Liver (tissue), 7 donors: ENCODE measurements at regions not wholly inside any gene's neighbourhood (a gene's known extent, or its start where the extent isn't known, plus 50 kb on each side); places are given as distances from the start of the nearest gene placed in this dataset.

Source experiments
- DNase-seq: peaks from one replicate; pipeline ENCODE4 v3.0.0-alpha.2; 2017; ENCODE audit warnings: low spot score
- H3K27ac ChIP-seq, 2 donors: one replicate each; pipeline ENCODE4 v1.7.0; 2013; ENCODE audit warnings: inconsistent platforms in 2 of 2, low read length in 2 of 2, control low read depth in 1 of 2, low read depth in 1 of 2, mild to moderate bottlenecking in 1 of 2
- H3K27me3 ChIP-seq, 4 donors: one replicate each; pipeline versions ENCODE4 v1.6.1 to v1.7.0; 2013; ENCODE audit warnings: low read length in 3 of 4, inconsistent platforms in 1 of 4, mild to moderate bottlenecking in 1 of 4, moderate library complexity in 1 of 4; ENCODE audit not compliant: control insufficient read depth in 4 of 4, insufficient read depth in 4 of 4
- H3K36me3 ChIP-seq, 4 donors: one replicate each; pipeline versions ENCODE4 v1.6.1 to v1.7.0; 2013; ENCODE audit warnings: low read length in 3 of 4, mild to moderate bottlenecking in 3 of 4, low read depth in 1 of 4, moderate library complexity in 1 of 4; ENCODE audit not compliant: control insufficient read depth in 4 of 4, insufficient read depth in 3 of 4
- H3K4me1 ChIP-seq, 4 donors: one replicate each; pipeline versions ENCODE4 v1.6.1 to v1.7.0; 2013; ENCODE audit warnings: low read length in 3 of 4, mild to moderate bottlenecking in 3 of 4, moderate library complexity in 1 of 4; ENCODE audit not compliant: control insufficient read depth in 4 of 4, insufficient read depth in 4 of 4
- H3K4me3 ChIP-seq, 3 donors: one replicate each; pipeline versions ENCODE4 v1.6.1 to v1.7.0; 2013; ENCODE audit warnings: low read length in 3 of 3, control low read depth in 1 of 3, low read depth in 1 of 3, mild to moderate bottlenecking in 1 of 3
- H3K9ac ChIP-seq, 2 donors: one replicate each; pipeline ENCODE4 v1.7.0; 2013; ENCODE audit warnings: low read length in 2 of 2, mild to moderate bottlenecking in 2 of 2, moderate library complexity in 2 of 2, control low read depth in 1 of 2, low read depth in 1 of 2
- H3K9me3 ChIP-seq, 4 donors: one replicate each; pipeline versions ENCODE4 v1.6.1 to v1.7.0; 2013; ENCODE audit warnings: low read length in 3 of 4; ENCODE audit not compliant: control insufficient read depth in 4 of 4
- ATF3 ChIP-seq: IDR thresholded peaks from 2 replicates; pipeline ENCODE4 v1.6.1; 2016; ENCODE audit warnings: antibody characterized with exemption
- CTCF ChIP-seq: fragments of 150-350 bp; IDR thresholded peaks from 2 replicates; pipeline ENCODE4 v1.5.1; 2017; ENCODE audit warnings: improper control_type of control experiment, low read depth, low read length; ENCODE audit not compliant: missing input control
- EGR1 ChIP-seq, 2 donors: IDR thresholded peaks; 2 replicates each; pipeline ENCODE4 v1.6.1; 2016 to 2018; ENCODE audit warnings: antibody characterized with exemption in 2 of 2, low read depth in 2 of 2
- FOXA1 ChIP-seq: IDR thresholded peaks from 2 replicates; pipeline ENCODE4 v1.6.1; 2016; ENCODE audit warnings: antibody characterized with exemption
- GABPA ChIP-seq, 2 donors: IDR thresholded peaks in 1 of 2; conservative IDR thresholded peaks in 1 of 2; 2 replicates each; pipeline ENCODE4 v1.6.1; 2016; ENCODE audit warnings: antibody characterized with exemption in 2 of 2, mild to moderate bottlenecking in 1 of 2, moderate library complexity in 1 of 2
- HNF4A ChIP-seq, 2 donors: conservative IDR thresholded peaks; 2 replicates each; pipeline ENCODE4 v1.6.1; 2016; ENCODE audit warnings: antibody characterized with exemption in 2 of 2, mild to moderate bottlenecking in 2 of 2
- HNF4G ChIP-seq: IDR thresholded peaks from 2 replicates; pipeline ENCODE4 v1.6.1; 2016; ENCODE audit warnings: antibody characterized with exemption
- JUND ChIP-seq, 2 donors: IDR thresholded peaks; 2 replicates each; pipeline ENCODE4 v1.6.1; 2016; ENCODE audit warnings: antibody characterized with exemption in 2 of 2
- MAX ChIP-seq: IDR thresholded peaks from 2 replicates; pipeline ENCODE4 v1.6.1; 2016; ENCODE audit warnings: antibody characterized with exemption
- NR2F2 ChIP-seq: IDR thresholded peaks from 2 replicates; pipeline ENCODE4 v1.6.1; 2016; ENCODE audit warnings: antibody characterized with exemption
- RAD21 ChIP-seq, 2 donors: IDR thresholded peaks; 2 replicates each; pipeline ENCODE4 v1.6.1; 2016; ENCODE audit warnings: antibody characterized with exemption in 2 of 2, mild to moderate bottlenecking in 2 of 2
- REST ChIP-seq: IDR thresholded peaks from 2 replicates; pipeline ENCODE4 v1.6.1; 2016; ENCODE audit warnings: antibody characterized with exemption, mild to moderate bottlenecking
- RXRA ChIP-seq, 2 donors: IDR thresholded peaks; 2 replicates each; pipeline ENCODE4 v1.6.1; 2017 to 2018; ENCODE audit warnings: antibody characterized with exemption in 2 of 2, mild to moderate bottlenecking in 1 of 2
- SP1 ChIP-seq: IDR thresholded peaks from 2 replicates; pipeline ENCODE4 v1.6.1; 2018; ENCODE audit warnings: antibody characterized with exemption, mild to moderate bottlenecking
- TAF1 ChIP-seq: conservative IDR thresholded peaks from 2 replicates; pipeline ENCODE4 v1.6.1; 2016; ENCODE audit warnings: antibody characterized with exemption, mild to moderate bottlenecking
- YY1 ChIP-seq: IDR thresholded peaks from 2 replicates; pipeline ENCODE4 v1.6.1; 2016; ENCODE audit warnings: antibody characterized with exemption, mild to moderate bottlenecking
- ZBTB33 ChIP-seq: IDR thresholded peaks from 2 replicates; pipeline ENCODE4 v1.6.1; 2016; ENCODE audit warnings: antibody characterized with exemption
- donor health status: healthy.
- donor health status: healthy.
- donor health status: healthy.
- donor health status: healthy.

- Histone ChIP-seq H3K4me1 (no peaks in the 10 kb centered on the region), H3K27me3 (no peaks in the 10 kb centered on the region), H3K9me3 (no peaks in the 10 kb centered on the region), H3K27ac (no peak overlapping the region), H3K36me3 (no peaks in the 10 kb centered on the region), H3K4me3 (no peak overlapping the region), H3K9ac (no peak overlapping the region)
- DNase-seq = no peak
- TF ChIP-seq FOXA1 (no peak), HNF4A (conservative IDR thresholded peaks at IDR 0.05) (no peak), ATF3 (no peak), MAX (no peak), EGR1 (IDR thresholded peaks at IDR 0.05; ENCODE audit: low read depth in 2 of 2) (no peak), GABPA (IDR thresholded peaks at IDR 0.05 in 1 of 2, conservative IDR thresholded peaks at IDR 0.05 in 1 of 2) (no peak), CTCF (no peak), REST (no peak), HNF4G (no peak), ZBTB33 (no peak), SP1 (no peak), YY1 (no peak), RXRA (IDR thresholded peaks at IDR 0.05) (no peak), RAD21 (IDR thresholded peaks at IDR 0.05) (no peak), TAF1 (no peak), JUND (IDR thresholded peaks at IDR 0.05) (no peak), NR2F2 (no peak)
Observed at GRCh38 chr3:19757773-19758172, 176.2 kb downstream of the EFHB start.
